ENCODE measurements at regions not wholly inside any gene's neighbourhood (a gene's known extent, or its start where the extent isn't known, plus 50 kb on each side); places are given as distances from the start of the nearest gene placed in this dataset.

- TF ChIP-seq HINFP (tag; conservative IDR thresholded peaks at IDR 0.05; ENCODE audit: low read depth), result no peak
- no peak for TF ChIP-seq C11orf30 (IDR thresholded peaks at IDR 0.05; ENCODE audit: low read depth)
- no peak for TF ChIP-seq STAG1 (CRISPR knock-in tag; IDR thresholded peaks at IDR 0.05; ENCODE audit: borderline replicate concordance)
- TF ChIP-seq CHD7 (IDR thresholded peaks at IDR 0.05; ENCODE audit: low read depth, low read length), result no peak
- no peak for TF ChIP-seq ZNF274 (IDR thresholded peaks at IDR 0.05; ENCODE audit: borderline replicate concordance, low read depth, low read length)
Measured at GRCh38 chr1:194485432-194485831, 1299.0 kb upstream of the B3GALT2 start.

Data from K562 (cell line).